ENCODE measurements at regions not wholly inside any gene's neighbourhood (a gene's known extent, or its start where the extent isn't known, plus 50 kb on each side); places are given as distances from the start of the nearest gene placed in this dataset.

GRCh38 chr12:31820832-31821231 lies 92.0 kb upstream of the AMN1 start:
- no peak overlapping the region for H3K56ac ChIP-seq (ENCODE audit: insufficient read length, low read depth, low read length)
- H3T11ph ChIP-seq (ENCODE audit: low read length) = no peak overlapping the region
- peaks cover 2% of the 10 kb centered on the region for H3K9me3 ChIP-seq (ENCODE audit: control insufficient read depth, low read depth, low read length)
- WGBS (ENCODE audit: extremely low coverage, insufficient read length, low lambda C conversion rate) = no CpG with 5 or more reads among the region's 7 CpGs
- H2BK15ac ChIP-seq (ENCODE audit: low read depth, low read length) = no peak overlapping the region
- no peak overlapping the region for H4K91ac ChIP-seq (ENCODE audit: insufficient read length, low read depth, low read length)
- Mint-ChIP-seq H3K4me3 (no peak overlapping the region), H3K27ac (no peak overlapping the region), H3K4me1 (no peaks in the 10 kb centered on the region), H3K9me3 (peaks cover 16 to 18% of the 10 kb centered on the region in 2 experiments), H3K27me3 (ENCODE audit: low read depth) (no peaks in the 10 kb centered on the region), H3K36me3 (ENCODE audit: insufficient read depth in 1 of 3, low read depth in 3 of 3) (peaks cover 7 to 18% (median 7%) of the 10 kb centered on the region in 3 experiments)
- no peak overlapping the region for H2AFZ ChIP-seq (ENCODE audit: low read length)
- no peaks in the 10 kb centered on the region for H3K27me3 ChIP-seq (ENCODE audit: insufficient read depth, low read length)
- H4K8ac ChIP-seq (replicated peaks; ENCODE audit: insufficient read length, low read depth, low read length) = no peak overlapping the region
- H3K79me2 ChIP-seq (ENCODE audit: insufficient read depth, low read length) = no peaks in the 10 kb centered on the region
- no peak overlapping the region for H3K4ac ChIP-seq (ENCODE audit: low read depth, low read length)
- no peaks in the 10 kb centered on the region for H3K4me1 ChIP-seq (ENCODE audit: insufficient read depth, low read length)
- no peak overlapping the region for H2BK12ac ChIP-seq (ENCODE audit: insufficient read length, low read depth, low read length)
- DNase-seq = no peak
- H3K14ac ChIP-seq (ENCODE audit: insufficient read depth, low read length) = no peak overlapping the region
- H2BK20ac ChIP-seq (ENCODE audit: low read depth, low read length, poor library complexity, severe bottlenecking) = no peak overlapping the region
- H4K20me1 ChIP-seq (ENCODE audit: control insufficient read depth, insufficient read depth, insufficient read length) = no peaks in the 10 kb centered on the region
- H3K23ac ChIP-seq (ENCODE audit: insufficient read length, low read depth, low read length) = no peak overlapping the region
- no peak overlapping the region for H2BK120ac ChIP-seq (ENCODE audit: low read depth, low read length, poor library complexity, severe bottlenecking)
- no peaks in the 10 kb centered on the region for H3K23me2 ChIP-seq (ENCODE audit: insufficient read length, low read depth, low read length, poor library complexity, severe bottlenecking)
- H2BK5ac ChIP-seq (ENCODE audit: insufficient read length, low read length) = no peak overlapping the region
- TF ChIP-seq, protein P1, sequence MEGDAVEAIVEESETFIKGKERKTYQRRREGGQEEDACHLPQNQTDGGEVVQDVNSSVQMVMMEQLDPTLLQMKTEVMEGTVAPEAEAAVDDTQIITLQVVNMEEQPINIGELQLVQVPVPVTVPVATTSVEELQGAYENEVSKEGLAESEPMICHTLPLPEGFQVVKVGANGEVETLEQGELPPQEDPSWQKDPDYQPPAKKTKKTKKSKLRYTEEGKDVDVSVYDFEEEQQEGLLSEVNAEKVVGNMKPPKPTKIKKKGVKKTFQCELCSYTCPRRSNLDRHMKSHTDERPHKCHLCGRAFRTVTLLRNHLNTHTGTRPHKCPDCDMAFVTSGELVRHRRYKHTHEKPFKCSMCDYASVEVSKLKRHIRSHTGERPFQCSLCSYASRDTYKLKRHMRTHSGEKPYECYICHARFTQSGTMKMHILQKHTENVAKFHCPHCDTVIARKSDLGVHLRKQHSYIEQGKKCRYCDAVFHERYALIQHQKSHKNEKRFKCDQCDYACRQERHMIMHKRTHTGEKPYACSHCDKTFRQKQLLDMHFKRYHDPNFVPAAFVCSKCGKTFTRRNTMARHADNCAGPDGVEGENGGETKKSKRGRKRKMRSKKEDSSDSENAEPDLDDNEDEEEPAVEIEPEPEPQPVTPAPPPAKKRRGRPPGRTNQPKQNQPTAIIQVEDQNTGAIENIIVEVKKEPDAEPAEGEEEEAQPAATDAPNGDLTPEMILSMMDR (conservative IDR thresholded peaks at IDR 0.05) = no peak
- no peak overlapping the region for H2AK5ac ChIP-seq (ENCODE audit: insufficient read length, low read length)
- H3K18ac ChIP-seq (ENCODE audit: insufficient read length, low read depth, low read length) = no peak overlapping the region
- H3K4me2 ChIP-seq (ENCODE audit: insufficient read depth, insufficient read length, low read length) = no peak overlapping the region
- H3K79me1 ChIP-seq (ENCODE audit: insufficient read depth, low read depth, low read length, poor library complexity, severe bottlenecking) = no peaks in the 10 kb centered on the region
- H3K9ac ChIP-seq (ENCODE audit: extremely low read depth, insufficient read length, low read length) = no peak overlapping the region
- H3K27ac ChIP-seq (ENCODE audit: insufficient read length, low read depth, low read length) = no peak overlapping the region
- no peak overlapping the region for H4K5ac ChIP-seq (ENCODE audit: insufficient read length, low read depth, low read length)
